Liver (tissue), 3 donors: ENCODE measurements at regions not wholly inside any gene's neighbourhood (a gene's known extent, or its start where the extent isn't known, plus 50 kb on each side); places are given as distances from the start of the nearest gene placed in this dataset.

Source experiments
- FOXA1 ChIP-seq: IDR thresholded peaks from 2 replicates; pipeline ENCODE4 v1.6.1; 2016; ENCODE audit warnings: antibody characterized with exemption
- JUND ChIP-seq, 2 donors: IDR thresholded peaks; 2 replicates each; pipeline ENCODE4 v1.6.1; 2016; ENCODE audit warnings: antibody characterized with exemption in 2 of 2
- RAD21 ChIP-seq, 2 donors: IDR thresholded peaks; 2 replicates each; pipeline ENCODE4 v1.6.1; 2016; ENCODE audit warnings: antibody characterized with exemption in 2 of 2, mild to moderate bottlenecking in 2 of 2
- RXRA ChIP-seq, 2 donors: IDR thresholded peaks; 2 replicates each; pipeline ENCODE4 v1.6.1; 2017 to 2018; ENCODE audit warnings: antibody characterized with exemption in 2 of 2, mild to moderate bottlenecking in 1 of 2
- SP1 ChIP-seq: IDR thresholded peaks from 2 replicates; pipeline ENCODE4 v1.6.1; 2018; ENCODE audit warnings: antibody characterized with exemption, mild to moderate bottlenecking
- TAF1 ChIP-seq: conservative IDR thresholded peaks from 2 replicates; pipeline ENCODE4 v1.6.1; 2016; ENCODE audit warnings: antibody characterized with exemption, mild to moderate bottlenecking
- TF ChIP-seq, protein P1 (sequence below): IDR thresholded peaks from 2 replicates; pipeline ENCODE4 v1.6.1; 2016; ENCODE audit warnings: antibody characterized with exemption
- TF ChIP-seq, protein P2 (sequence below): fragments of 150-350 bp; IDR thresholded peaks from 2 replicates; pipeline ENCODE4 v1.5.1; 2017; ENCODE audit warnings: improper control_type of control experiment, low read depth, low read length; ENCODE audit not compliant: missing input control
- TF ChIP-seq, protein P3 (sequence below): IDR thresholded peaks from 2 replicates; pipeline ENCODE4 v1.6.1; 2016; ENCODE audit warnings: antibody characterized with exemption, mild to moderate bottlenecking
- donor health status: healthy.
- donor health status: healthy.

DNA sequence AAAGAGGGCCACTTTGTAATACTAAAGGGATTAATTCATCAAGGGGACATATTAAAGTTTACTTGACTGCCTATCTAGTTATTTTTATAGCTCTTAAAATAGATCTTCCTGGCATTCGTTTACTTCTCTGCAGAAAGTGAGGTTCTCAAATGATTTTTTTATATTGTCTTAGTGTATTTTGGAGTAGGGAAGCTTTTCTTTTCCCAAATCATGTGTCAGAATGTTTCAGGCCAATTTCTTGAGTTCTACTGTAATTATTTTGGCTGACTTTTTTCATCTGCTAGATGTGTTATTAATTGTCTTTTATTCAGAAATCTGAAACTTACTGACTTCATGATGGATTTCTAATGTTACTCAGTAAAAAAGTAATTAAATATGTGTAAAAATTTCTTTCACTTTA, 60.2 kb upstream of the FBXL7 start:
- TF ChIP-seq, protein P1, sequence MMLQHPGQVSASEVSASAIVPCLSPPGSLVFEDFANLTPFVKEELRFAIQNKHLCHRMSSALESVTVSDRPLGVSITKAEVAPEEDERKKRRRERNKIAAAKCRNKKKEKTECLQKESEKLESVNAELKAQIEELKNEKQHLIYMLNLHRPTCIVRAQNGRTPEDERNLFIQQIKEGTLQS = no peak
- TF ChIP-seq, protein P2, sequence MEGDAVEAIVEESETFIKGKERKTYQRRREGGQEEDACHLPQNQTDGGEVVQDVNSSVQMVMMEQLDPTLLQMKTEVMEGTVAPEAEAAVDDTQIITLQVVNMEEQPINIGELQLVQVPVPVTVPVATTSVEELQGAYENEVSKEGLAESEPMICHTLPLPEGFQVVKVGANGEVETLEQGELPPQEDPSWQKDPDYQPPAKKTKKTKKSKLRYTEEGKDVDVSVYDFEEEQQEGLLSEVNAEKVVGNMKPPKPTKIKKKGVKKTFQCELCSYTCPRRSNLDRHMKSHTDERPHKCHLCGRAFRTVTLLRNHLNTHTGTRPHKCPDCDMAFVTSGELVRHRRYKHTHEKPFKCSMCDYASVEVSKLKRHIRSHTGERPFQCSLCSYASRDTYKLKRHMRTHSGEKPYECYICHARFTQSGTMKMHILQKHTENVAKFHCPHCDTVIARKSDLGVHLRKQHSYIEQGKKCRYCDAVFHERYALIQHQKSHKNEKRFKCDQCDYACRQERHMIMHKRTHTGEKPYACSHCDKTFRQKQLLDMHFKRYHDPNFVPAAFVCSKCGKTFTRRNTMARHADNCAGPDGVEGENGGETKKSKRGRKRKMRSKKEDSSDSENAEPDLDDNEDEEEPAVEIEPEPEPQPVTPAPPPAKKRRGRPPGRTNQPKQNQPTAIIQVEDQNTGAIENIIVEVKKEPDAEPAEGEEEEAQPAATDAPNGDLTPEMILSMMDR = no peak
- no peak for TF ChIP-seq FOXA1
- TF ChIP-seq SP1 = no peak
- no peak for TF ChIP-seq TAF1
- no peak for TF ChIP-seq RXRA (IDR thresholded peaks at IDR 0.05)
- TF ChIP-seq JUND (IDR thresholded peaks at IDR 0.05) = no peak
- TF ChIP-seq, protein P3, sequence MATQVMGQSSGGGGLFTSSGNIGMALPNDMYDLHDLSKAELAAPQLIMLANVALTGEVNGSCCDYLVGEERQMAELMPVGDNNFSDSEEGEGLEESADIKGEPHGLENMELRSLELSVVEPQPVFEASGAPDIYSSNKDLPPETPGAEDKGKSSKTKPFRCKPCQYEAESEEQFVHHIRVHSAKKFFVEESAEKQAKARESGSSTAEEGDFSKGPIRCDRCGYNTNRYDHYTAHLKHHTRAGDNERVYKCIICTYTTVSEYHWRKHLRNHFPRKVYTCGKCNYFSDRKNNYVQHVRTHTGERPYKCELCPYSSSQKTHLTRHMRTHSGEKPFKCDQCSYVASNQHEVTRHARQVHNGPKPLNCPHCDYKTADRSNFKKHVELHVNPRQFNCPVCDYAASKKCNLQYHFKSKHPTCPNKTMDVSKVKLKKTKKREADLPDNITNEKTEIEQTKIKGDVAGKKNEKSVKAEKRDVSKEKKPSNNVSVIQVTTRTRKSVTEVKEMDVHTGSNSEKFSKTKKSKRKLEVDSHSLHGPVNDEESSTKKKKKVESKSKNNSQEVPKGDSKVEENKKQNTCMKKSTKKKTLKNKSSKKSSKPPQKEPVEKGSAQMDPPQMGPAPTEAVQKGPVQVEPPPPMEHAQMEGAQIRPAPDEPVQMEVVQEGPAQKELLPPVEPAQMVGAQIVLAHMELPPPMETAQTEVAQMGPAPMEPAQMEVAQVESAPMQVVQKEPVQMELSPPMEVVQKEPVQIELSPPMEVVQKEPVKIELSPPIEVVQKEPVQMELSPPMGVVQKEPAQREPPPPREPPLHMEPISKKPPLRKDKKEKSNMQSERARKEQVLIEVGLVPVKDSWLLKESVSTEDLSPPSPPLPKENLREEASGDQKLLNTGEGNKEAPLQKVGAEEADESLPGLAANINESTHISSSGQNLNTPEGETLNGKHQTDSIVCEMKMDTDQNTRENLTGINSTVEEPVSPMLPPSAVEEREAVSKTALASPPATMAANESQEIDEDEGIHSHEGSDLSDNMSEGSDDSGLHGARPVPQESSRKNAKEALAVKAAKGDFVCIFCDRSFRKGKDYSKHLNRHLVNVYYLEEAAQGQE = no peak
- no peak for TF ChIP-seq RAD21 (IDR thresholded peaks at IDR 0.05)
